ENCODE measurements at regions not wholly inside any gene's neighbourhood (a gene's known extent, or its start where the extent isn't known, plus 50 kb on each side); places are given as distances from the start of the nearest gene placed in this dataset.

DNA sequence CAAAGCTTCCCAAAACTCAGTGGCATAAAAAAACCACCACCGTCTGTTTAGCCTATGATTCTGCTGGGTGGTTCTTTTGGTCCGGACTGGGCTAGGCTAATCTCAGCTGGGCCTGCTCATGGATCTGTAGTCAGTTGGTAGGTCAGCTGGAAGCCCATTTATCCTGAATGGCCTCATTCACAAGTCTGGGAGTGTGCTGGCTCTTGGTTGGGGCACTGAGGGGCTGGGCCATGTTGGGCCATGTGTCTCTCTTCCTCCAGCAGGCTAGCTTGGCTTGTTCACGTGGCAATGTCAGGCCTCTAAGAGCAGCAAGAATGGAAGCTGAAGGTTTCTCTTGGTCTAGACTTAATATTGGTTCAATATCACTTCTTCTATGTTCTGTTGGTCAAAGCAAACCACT, 95.7 kb upstream of the HS6ST1 start:
- intact Hi-C loops (cut with DNase I; ENCODE audit: low total_unique reads) (no loop called here), in situ Hi-C loops (cut with MboI; ENCODE audit: low sequenced_read_pairs in 4 of 4) (no loop called here)
- DNase-seq (no peak), ATAC-seq (no peak)
- Histone ChIP-seq H3K4me3 (no peak overlapping the region), H3K27me3 (no peaks in the 10 kb centered on the region), H3K36me3 (no peaks in the 10 kb centered on the region), H3K27ac (no peak overlapping the region), H3K4me1 (no peaks in the 10 kb centered on the region), H3K9me3 (no peaks in the 10 kb centered on the region)
- TF ChIP-seq CTCF (IDR thresholded peaks at IDR 0.05 in 4 of 5, conservative IDR thresholded peaks at IDR 0.05 in 1 of 5) (no peak), POLR2A (IDR thresholded peaks at IDR 0.05) (no peak)

DNA sequence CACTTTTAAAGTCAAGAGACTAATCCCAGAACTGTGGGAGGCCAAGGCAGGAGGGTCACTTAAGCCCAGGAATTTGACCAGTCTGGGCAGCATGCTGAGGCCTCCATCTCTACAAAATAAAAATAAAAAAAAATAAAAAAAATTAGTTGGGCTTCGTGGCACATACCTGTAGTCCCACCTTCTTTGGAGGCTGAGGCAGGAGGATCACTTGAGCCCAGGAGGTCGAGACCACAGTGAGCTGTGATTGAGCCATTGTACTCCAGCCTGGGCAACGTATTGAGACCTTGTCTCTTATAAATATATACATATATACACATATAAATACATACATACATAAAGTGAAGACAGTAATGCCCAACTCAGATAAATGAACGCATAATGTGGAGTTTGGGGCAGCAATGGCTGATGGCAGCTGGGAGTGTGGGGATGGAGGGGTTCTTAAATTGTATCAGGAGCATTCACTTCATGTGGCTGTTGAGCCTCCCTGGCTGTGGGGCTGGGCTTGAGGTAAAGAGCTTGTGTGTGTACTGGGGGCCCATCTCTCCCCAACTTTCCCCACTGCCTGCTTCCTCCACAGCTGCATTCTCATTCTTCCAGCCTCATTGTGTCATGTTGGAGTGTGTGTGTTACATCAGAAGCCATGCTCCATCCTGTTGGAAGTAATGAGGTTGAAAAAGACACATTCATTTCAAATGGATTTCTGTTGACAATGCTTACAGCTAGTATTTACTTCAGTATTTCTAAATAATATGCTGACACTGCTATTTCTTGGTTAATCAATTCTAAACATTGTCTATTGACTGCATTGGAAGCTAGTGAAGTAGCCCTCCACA, 96.5 kb upstream of the HS6ST1 start:
- no peak for TF ChIP-seq POLR2A (IDR thresholded peaks at IDR 0.05)
- no peak for TF ChIP-seq CTCF (IDR thresholded peaks at IDR 0.05 in 4 of 5, conservative IDR thresholded peaks at IDR 0.05 in 1 of 5)
- Histone ChIP-seq H3K9me3 (no peaks in the 10 kb centered on the region), H3K27me3 (no peaks in the 10 kb centered on the region), H3K4me3 (no peak overlapping the region), H3K27ac (no peak overlapping the region), H3K36me3 (no peaks in the 10 kb centered on the region), H3K4me1 (no peaks in the 10 kb centered on the region)
- in situ Hi-C loops (cut with MboI; ENCODE audit: low sequenced_read_pairs in 4 of 4) (no loop called here), intact Hi-C loops (cut with DNase I; ENCODE audit: low total_unique reads) (no loop called here)
- DNase-seq (no peak), ATAC-seq (no peak)

GRCh38 chr2:128415779-128416061, 97.1 kb upstream of the HS6ST1 start:
- intact Hi-C loops (cut with DNase I; ENCODE audit: low total_unique reads): no loop called here

DNA sequence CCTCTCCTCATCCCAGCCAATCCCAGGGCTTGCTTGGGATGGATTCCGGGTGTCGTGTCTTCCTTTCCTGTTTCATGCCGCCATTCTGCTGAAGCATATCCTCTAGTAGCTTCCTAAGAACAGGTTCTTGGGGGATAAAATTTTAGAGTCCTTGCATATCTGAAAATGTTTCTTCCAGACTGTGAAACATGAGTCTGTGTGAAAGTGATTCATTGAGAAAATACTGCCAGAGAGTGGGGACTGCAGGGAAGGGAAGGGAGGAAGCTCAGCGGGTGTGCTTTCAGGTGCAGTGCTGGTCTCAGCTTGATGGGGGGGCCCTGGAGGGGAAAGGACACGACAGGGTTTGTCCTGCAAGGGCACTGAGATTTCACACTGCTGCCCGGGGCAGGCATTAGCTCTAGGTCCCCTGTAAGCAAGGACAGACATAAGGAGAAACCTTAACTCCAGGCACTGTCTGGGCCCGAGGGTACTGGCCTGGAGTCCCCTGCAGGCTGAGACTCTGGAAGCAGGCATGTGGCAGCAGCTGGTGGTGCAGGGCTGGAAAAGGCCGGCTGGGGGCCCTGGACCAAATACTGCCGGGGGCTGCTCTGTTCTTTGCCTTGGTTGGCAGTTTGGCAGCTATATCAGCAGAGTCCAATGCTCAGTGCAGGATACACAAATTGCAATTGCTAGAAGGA, 97.6 kb upstream of the HS6ST1 start:
- H3K4me3 ChIP-seq: no peak overlapping the region
- H3K4me1 ChIP-seq: no peaks in the 10 kb centered on the region
- no peaks in the 10 kb centered on the region for H3K36me3 ChIP-seq
- no peak for ATAC-seq
- in situ Hi-C loops (cut with MboI; ENCODE audit: low sequenced_read_pairs in 4 of 4): no loop called here
- H3K27ac ChIP-seq: no peak overlapping the region
- DNase-seq: no peak
- H3K27me3 ChIP-seq: no peaks in the 10 kb centered on the region
- no peaks in the 10 kb centered on the region for H3K9me3 ChIP-seq
- TF ChIP-seq POLR2A (IDR thresholded peaks at IDR 0.05) (no peak), CTCF (IDR thresholded peaks at IDR 0.05 in 4 of 5, conservative IDR thresholded peaks at IDR 0.05 in 1 of 5) (no peak)
- intact Hi-C loops (cut with DNase I; ENCODE audit: low total_unique reads): no loop called here

More at GRCh38 chr2:128415779-128416061, 97.1 kb upstream of the HS6ST1 start:
- no peak for DNase-seq
- no peaks in the 10 kb centered on the region for H3K27me3 ChIP-seq
- no peak for ATAC-seq
- no peak overlapping the region for H3K27ac ChIP-seq
- in situ Hi-C loops (cut with MboI; ENCODE audit: low sequenced_read_pairs in 4 of 4): no loop called here
- H3K4me3 ChIP-seq: no peak overlapping the region
- H3K36me3 ChIP-seq: no peaks in the 10 kb centered on the region
- no peak for TF ChIP-seq CTCF (IDR thresholded peaks at IDR 0.05 in 4 of 5, conservative IDR thresholded peaks at IDR 0.05 in 1 of 5)
- no peak for TF ChIP-seq POLR2A (IDR thresholded peaks at IDR 0.05)
- H3K4me1 ChIP-seq: no peaks in the 10 kb centered on the region
- no peaks in the 10 kb centered on the region for H3K9me3 ChIP-seq
